ENCODE measurements at regions not wholly inside any gene's neighbourhood (a gene's known extent, or its start where the extent isn't known, plus 50 kb on each side); places are given as distances from the start of the nearest gene placed in this dataset.
A peak's percentile ranks its signal among the peaks of the same experiment; 100 is the strongest.
"Not testable (repeated sequence)": the region's sequence is repeated elsewhere in the genome, so short reads cannot be mapped to it uniquely, and the experiment has no call there.

DNA sequence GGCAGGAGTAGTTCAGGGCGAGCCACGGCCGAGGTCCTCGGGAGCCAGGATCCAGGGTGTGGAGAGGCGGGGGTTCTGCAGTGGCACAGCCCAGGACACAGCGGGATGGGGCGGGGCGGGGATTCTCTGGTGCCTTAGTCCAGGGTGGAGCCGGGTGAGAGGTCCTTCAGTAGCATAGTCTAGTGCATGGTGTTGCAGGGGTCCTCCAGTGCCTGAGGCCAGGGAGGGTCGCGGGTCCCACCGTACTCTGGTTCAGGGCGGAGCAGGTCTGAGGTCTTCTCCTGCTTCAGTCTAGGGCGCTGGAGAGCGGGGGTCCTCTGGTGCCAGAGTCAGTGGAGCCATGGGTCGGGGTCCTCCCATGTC lies 131.1 kb downstream of the CCDC74A start:
- TF ChIP-seq, protein P1, sequence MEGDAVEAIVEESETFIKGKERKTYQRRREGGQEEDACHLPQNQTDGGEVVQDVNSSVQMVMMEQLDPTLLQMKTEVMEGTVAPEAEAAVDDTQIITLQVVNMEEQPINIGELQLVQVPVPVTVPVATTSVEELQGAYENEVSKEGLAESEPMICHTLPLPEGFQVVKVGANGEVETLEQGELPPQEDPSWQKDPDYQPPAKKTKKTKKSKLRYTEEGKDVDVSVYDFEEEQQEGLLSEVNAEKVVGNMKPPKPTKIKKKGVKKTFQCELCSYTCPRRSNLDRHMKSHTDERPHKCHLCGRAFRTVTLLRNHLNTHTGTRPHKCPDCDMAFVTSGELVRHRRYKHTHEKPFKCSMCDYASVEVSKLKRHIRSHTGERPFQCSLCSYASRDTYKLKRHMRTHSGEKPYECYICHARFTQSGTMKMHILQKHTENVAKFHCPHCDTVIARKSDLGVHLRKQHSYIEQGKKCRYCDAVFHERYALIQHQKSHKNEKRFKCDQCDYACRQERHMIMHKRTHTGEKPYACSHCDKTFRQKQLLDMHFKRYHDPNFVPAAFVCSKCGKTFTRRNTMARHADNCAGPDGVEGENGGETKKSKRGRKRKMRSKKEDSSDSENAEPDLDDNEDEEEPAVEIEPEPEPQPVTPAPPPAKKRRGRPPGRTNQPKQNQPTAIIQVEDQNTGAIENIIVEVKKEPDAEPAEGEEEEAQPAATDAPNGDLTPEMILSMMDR (IDR thresholded peaks at IDR 0.05; ENCODE audit: insufficient read depth, low read depth, low read length, missing control alignments) = no peak
- DNase-seq (ENCODE audit: low read depth) = no peak
- H3K4me3 ChIP-seq (ENCODE audit: low read depth, low read length) = no peak overlapping the region

DNA sequence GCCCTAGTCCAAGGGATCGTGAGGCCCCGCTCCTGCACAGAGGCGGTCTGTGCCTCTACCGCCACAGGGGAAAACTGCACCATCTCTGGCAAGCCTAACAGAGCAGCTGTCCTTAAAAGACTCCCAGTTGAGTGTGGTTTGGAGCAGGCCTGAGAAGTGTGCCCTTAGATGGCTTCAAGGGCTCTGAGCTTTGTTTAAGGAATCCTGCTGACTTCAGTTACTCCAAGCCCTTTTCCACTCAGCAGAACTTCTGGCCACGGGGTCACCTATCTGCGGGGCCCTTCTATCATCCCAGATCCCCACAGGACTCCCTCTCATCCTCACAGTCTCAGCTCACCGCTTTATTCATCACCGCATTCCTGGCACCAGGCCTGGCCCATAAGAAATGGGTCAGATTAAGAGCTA lies 131.5 kb downstream of the CCDC74A start:
- H3K4me3 ChIP-seq (ENCODE audit: low read depth, low read length) = no peak overlapping the region
- no peak for DNase-seq (ENCODE audit: low read depth)
- TF ChIP-seq, protein P1 (IDR thresholded peaks at IDR 0.05; ENCODE audit: insufficient read depth, low read depth, low read length, missing control alignments) = no peak

DNA sequence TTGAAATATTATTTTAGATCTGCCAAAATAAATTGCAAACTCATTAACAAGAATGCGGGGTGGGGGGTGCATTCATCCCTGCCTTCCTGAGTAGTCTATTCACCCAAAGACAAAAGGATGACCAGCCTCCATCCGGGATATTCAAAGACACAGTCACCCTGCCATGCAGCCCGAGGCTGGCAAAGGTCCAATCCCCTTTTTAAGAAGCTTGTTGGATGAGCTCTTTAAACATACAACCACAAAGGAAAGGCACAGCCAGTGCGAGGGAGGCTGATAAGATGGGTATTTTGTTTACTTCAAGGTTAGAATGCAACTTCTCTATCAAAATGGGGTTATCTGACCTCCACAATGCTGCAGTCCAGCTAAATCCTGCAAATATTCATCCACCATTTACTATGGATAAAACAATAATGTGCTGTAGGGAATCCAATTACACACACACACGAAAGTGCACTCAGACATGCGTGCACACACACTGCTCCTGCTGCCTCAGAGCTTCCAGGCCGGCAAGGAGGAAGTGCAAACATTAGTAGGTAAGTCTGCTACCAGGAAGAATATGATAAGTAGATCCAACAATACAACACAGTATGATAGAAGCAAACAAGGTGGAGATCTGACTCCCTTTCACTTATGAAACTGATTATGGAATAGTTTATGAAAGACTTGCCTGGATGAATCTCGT lies 133.6 kb downstream of the CCDC74A start:
- H3K4me3 ChIP-seq (ENCODE audit: low read depth, low read length); DNase-seq (ENCODE audit: low read depth): not testable (repeated sequence)

DNA sequence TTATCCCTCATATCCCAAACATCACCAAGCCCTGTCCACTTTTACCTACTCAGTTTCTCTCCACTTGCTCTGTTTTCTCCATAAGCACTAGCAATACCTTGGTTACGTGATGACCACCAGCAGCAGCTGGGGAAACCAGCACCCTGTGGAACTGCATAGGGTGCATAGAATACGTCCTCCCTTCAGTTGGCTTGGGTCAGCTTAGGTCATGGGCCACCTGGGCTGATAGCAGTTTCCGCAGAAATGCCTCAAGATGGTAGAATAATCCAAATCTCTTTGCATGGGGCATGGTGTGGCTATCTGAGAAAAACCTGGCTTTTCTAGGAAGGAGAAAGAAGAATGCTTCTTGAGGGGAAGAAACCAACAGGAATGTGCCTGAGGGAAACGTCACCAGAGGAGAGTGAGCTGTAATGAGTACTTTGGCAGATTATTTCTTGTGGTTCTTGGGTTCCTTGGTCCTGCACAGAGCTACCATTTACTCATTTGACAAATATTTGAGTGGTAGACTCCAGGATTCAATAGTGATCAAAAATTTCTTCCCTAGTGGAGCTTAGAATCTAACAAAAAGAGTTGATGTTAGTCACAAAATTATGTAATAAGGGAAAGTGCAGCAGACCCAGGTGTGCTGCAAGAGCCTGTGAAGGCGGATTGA lies 134.3 kb downstream of the CCDC74A start:
- DNase-seq (ENCODE audit: low read depth); H3K4me3 ChIP-seq (ENCODE audit: low read depth, low read length): not testable (repeated sequence)

DNA sequence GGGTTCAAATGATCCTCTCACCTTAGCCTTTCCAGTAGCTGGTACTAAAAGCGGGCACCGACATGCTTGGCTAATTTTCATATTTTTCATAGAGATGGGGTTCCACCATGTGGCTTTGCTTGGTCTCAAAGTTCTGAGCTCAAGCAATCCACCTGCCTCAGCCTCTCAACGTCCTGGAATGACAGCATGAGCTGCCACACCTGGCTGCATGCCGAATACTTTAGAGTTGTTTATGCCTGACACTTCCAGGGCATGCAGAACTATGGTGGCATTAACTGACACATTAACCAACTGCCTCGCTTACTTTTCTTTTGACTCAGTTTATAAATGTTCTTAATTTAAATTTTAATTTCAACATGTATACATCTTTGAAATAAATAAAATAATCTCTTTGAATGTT lies 135.8 kb downstream of the CCDC74A start:
- H3K4me3 ChIP-seq (ENCODE audit: low read depth, low read length); DNase-seq (ENCODE audit: low read depth): not testable (repeated sequence)

DNA sequence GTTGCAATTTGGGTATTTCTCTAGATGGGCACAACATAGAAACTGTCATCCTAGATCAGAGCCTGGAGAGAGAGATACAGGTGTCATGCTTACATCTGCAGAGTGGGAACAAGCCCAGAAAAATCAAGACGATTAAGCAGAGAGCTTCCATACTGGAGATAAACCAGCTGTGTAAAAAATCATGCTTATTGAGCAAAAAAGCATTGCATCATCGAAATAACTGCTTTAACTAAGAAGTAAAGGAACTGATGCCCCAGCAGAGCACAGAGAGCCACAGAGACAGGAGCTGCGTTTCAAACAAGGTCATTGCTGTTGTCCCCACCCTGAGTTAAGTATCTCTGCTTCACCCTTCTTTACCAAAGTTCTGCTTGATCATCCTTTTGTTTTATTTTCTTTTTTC lies 138.0 kb downstream of the CCDC74A start:
- not testable (repeated sequence) for DNase-seq (ENCODE audit: low read depth); H3K4me3 ChIP-seq (ENCODE audit: low read depth, low read length)

DNA sequence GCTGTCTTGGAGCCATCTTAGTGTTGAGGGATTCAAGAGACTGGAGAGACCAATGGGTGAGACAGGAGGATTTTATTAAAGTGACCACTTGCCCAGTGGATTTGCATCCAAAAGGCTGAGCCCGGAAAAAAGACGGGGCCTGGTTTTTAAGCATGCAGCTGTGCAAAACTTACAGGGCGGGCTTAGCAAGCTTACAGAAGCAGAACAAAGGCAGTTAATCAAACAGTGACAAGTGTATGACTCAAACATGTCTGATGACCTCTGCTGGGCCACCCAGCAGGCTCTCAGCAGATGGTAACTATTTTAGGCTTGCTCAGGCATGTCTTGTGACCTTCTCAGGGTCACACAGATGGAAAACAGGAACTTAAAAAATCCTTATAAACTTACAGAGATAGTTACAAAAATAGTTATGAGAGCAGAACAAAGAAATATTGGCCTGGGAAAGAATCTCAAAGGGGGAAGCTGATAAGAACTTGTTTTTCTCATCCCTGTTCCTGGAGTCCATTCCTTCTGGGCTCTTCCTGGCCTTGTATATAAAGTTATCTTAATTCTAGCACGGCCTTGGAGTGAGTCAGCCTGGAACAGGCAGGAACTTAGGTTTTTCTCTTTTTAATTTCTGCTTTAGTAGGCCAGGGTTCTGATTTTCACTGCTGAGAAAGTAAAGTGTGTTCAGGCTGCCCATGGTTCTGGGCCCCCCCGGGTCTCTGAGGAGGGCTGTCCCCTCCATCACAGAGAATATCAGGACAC lies 141.3 kb downstream of the CCDC74A start:
- H3K4me3 ChIP-seq (ENCODE audit: low read depth, low read length) = not testable (repeated sequence)
- DNase-seq (ENCODE audit: low read depth) = peak; percentile 85

DNA sequence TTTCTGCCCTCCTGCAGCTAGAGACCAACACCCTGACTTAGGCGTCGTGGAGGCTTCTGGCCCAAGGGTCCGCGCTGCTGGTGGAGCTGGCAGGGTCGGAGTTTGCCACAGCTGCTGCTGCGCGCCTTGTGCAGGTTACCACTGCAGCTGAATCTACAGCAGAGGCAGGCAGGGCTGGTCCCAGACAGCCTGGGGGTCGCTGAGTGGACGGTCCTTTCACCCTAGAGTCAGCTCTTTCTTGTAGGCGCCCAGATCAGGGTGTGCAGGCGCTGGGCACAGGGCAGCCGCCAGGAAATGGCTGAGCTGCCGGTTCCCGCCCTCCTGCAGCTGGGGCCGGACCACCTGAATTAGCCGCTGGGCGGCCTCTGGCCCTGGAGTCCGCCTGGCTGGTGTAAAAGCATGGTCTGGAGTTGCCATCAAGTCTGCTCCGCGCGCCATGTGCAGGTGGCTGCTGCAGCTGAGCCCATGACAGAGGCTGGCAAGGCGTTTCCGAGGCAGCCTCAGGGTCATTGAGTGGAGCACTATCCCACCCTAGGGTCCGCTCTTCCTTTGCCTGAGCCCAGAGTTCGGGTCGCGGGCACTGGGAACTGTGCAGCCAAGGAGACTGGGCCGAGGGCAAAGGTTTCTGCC lies 144.3 kb downstream of the CCDC74A start:
- not testable (repeated sequence) for DNase-seq (ENCODE audit: low read depth); H3K4me3 ChIP-seq (ENCODE audit: low read depth, low read length)

DNA sequence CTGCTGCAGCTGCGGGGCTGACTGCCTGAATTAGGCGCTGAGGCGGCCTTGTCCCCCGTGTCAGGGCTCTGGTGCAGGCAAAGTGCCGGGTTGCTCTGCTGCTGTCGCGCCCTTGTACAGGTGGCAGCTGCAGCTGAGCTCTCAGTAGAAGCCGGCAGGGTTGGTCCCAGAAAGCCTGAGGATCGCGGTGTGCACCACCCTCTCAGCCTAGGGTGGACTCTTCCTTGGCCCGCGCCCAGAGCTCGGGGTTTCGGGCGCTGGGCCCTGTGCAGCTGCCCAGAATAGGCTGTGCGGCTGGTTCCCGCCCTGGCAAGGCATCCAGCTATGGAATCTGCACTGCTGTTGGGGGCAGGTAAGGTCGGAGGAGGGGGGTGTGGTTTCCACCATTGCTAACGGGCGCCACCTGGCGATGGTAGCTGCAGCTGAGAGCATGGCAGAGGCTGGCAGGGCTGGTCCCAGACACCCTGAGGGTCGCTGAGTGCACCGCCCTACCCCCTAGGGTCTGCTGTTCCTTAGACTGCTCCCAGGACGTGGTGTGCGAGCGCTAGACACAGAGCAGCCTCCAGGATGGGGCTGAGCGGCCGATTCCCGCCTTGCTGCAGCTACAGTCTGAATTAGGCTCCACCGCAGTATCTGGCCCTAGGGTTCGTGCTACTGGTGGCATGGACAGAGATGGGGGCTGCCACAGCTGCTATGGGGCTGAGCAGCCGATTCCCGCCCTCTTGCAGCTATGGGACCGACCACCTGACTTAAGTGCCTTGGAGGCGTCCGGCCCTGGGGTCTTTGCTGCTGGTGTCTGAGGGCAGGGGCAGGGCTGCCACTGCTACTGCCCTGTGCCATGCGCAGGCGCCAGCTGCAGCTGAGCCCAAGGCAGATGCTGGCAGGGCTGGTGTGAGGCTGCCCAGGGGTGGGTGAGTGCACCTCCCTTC lies 145.0 kb downstream of the CCDC74A start:
- DNase-seq (ENCODE audit: low read depth) = peak; percentile 71
- H3K4me3 ChIP-seq (ENCODE audit: low read depth, low read length) = not testable (repeated sequence)
- TF ChIP-seq, protein P1 (IDR thresholded peaks at IDR 0.05; ENCODE audit: insufficient read depth, low read depth, low read length, missing control alignments) = peak; percentile 62

All from GM12865 (cell line).